T1000 (cell line): ENCODE measurements at regions not wholly inside any gene's neighbourhood (a gene's known extent, or its start where the extent isn't known, plus 50 kb on each side); places are given as distances from the start of the nearest gene placed in this dataset.

Experiments
- DNase-seq: peaks from one replicate; lab custom pipeline; 2025; ENCODE audit warnings: mixed read lengths; lab: John Stamatoyannopoulos, UW

DNA sequence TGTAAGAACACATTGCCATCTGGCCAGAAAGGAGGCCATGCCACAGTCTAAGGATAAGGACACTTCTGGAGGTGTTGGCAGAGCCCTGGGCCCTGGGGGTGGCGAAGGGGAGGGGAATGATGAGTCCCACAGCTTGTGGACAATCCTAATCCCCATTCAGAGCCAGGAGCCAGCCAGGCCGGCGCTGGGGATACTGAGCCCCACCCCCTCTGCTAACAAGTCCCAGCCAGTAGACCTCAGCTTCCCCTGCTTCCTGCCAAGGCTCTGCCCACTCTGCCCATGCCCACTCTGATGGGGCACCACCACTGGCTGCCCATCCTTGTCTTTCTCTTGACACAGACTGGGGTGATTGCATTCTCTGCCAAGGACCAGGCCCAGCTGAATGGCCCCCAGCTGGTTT is 71.9 kb downstream of the NAV1 start:
- DNase-seq: no peak

DNA sequence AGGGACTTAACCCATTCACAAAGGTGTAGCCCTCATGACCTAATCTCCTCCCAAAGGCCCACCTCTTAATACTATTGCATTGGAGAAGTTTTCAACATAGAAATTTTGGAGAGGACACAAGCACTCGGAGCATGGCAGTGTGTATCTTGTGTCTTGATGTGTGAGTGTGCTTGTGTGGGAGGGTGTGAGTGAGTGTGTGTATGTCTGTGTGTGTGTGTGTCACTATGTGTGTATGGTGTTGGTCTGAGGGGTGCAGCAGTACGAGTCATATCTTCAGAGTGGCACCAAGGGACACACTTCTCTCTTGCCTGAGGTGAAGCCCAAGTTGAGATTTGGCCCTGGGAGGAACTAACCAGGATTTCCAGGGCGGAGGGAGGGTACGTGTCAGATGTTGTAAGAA is 73.7 kb downstream of the NAV1 start:
- DNase-seq: no peak

DNA sequence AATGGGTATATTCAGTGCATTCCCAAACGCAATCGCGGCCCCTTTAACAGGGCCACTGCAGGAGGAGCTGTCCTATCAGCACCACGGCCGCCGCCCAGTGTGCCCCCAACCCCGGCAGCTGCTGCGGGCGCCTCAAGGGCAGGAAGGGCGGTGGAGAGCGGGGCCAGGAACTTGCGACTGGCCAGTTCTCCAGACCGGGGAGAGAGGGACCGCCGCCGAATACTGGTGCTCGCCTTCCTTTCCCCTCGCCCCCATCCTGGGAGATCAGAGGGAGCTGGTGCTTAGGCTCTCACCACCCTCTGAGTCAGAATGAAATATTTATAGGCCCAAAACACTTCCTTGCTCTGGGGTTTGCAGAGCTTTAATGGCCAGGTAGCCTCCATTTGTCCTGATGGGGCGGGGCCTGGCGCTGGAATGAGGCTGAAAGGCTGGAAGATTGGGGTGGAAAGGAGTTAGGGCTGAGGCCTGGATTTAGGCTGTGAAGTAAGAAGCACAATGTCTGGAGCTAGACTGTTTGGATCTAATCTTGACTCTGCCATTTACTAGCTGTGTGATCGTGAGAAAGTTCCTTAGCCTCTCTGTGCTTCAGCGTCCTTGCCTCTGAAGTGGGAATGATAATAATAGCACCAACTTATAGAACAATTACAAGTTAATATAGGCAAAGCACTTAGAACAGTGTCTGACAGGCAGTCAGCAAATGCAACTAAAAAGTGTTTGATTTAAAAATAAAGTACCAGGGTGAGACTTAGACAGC is 75.5 kb downstream of the NAV1 start:
- DNase-seq: no peak

- DNase-seq: no peak
Measured at GRCh38 chr1:201617157-201617556, 78.2 kb downstream of the NAV1 start.

DNA sequence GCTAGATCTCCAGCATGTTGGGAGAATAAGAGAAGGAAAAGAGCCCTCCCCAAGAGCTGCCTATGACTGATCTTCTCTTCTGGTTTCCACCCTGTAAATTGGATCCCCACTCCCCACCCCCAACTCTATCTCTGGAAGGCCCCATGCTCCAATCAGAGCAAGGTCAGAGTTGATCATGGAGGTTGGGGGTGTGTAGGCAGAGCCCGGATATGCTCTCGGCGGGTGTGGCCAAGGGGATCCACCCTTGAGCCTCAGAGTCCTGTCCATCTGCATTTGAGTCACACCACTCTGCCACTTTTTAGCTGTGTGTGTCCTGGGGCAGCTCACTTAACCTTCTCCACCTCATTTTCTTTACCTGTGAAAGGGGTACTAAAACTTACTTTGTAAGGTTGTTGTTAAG is 79.5 kb downstream of the NAV1 start:
- DNase-seq: no peak

DNA sequence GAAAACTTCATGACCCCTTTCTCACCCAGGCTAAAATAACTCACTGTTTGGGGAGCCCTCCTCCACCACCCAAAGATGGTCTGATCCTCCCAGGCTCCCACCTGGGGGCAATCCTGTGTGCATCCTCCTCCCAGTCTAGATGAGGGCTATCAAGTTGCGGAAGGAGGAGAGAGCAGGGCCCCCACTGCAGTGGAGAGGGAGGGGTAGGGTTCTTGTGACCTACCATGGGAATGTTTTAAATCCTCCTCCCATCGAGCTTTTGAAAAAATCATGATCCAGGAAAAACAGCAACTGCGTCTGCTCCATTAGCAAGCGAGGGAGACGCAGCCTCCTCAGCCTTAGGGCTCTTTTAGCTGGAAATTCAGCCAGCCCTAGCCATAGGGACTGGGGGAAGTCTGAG is 80.0 kb downstream of the NAV1 start:
- DNase-seq: no peak

DNA sequence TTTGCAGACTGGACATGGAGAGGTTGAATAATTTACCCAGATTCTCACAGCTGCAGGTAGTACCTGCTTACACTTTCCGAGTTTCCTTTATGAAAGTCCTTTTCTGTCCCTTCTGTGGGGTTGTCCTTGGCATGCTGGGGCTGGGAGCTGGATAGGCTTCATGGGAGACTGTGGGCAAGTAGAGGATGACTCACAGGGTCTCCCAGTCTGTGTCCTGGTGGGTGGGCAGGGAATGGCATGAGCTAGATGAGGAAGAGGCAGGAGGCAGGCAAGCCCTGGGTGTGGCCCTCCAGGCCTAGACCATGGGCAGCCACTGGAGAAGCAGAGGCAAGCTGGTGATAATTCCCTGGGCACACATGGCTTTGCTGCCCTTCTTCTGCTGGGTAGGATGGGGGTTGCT is 80.6 kb downstream of the NAV1 start:
- no peak for DNase-seq

DNA sequence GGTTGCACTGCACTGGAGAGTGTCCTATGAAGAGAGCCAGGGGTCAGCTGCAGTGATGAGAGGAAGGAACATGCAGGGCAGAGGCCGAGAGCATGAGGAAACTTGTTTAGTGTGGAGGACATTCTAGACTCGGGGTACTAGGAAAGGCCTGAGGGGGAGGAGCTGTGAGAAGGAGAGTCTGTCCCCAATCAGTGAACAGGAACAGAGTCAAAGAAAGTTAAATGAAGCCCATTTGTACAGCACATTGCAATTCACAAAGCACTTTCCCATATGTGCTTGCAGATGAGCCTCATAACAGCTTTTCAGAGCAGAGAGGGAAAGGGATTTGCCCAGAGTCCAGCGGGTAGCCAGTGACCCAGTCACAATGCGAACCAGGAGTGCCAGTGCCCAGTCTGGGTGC is 83.4 kb downstream of the NAV1 start:
- no peak for DNase-seq

- no peak for DNase-seq
Measured at GRCh38 chr1:201622824-201623223, 83.9 kb downstream of the NAV1 start.

DNA sequence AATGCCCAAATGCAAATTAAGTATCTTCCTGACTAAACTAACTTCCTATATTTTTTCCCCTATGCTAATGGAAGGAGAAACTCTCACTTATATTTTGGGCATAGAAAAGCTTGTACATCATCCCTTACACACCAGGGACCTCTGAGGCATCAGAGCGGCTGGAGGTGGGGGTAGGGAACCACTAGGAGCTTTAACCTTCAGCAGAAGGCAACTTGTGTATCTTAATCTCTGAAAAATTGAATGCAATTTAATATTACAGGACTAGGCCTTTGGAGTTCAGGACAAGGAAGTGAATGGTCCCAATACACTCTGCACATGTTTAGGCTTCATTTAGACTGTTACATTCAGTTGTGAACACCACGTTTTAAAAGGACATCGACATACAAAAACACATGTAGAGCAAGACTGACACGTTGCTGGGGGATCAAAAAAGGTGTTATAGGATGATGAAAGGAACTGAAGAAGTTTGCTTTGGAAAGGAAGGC is 85.9 kb downstream of the NAV1 start:
- no peak for DNase-seq

DNA sequence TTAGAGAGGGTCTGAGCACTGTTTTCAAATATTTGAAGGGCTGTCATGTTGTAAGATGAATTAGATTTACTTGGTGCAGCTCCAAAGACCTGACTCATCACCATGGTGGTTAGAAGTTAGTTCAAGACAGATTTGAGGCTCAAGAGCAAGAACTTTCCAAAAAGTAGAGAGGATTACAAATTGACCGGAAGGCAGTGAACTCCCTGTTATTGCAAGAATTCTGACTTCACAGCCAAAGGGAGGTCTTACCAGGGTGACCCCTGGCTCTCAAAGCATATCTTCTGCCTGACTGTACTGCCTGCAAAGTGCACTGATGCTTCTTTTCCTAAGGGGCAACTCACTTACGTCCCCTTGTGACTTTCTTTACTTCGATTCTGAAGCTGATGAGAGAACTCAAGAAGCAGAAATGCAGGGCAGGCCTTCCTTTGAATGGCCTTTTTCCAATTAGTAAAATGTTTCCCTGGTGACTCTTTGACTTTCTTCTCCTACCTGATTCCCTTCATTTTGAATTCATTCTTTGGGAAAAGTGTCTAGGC is 86.4 kb downstream of the NAV1 start:
- peak; percentile 62 for DNase-seq

GRCh38 chr1:201625851-201626251 is 86.9 kb downstream of the NAV1 start:
- no peak for DNase-seq

DNA sequence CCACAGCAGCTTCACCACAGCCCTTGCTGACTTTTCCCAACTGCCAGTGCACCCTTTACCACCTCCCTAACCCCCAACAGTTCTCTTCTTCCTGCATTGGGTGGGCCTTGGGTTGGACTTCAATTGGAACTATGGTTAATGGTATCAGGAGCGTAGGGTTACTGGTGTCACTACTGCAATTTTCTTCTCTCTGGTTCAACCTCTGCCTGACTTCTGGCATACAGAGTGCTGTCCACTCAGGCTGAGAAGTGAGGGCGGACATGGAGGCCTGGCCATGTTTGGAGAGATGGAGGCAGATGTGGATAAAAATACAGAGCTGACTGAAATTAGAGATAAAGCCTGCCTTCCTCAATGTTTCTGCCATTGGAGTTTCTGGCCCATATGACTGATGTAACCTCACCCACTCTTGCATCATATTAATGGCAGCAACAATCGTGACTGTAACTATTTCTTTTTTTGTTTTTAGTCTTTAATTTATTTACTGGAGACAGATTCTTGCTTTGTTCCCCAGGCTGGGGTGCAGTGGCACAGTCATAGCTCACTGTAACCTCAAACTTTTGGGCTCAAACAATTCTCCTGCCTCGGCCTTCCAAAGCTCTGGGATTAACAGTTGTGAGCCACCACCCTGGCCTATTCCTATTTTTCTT is 87.8 kb downstream of the NAV1 start:
- DNase-seq: no peak

DNA sequence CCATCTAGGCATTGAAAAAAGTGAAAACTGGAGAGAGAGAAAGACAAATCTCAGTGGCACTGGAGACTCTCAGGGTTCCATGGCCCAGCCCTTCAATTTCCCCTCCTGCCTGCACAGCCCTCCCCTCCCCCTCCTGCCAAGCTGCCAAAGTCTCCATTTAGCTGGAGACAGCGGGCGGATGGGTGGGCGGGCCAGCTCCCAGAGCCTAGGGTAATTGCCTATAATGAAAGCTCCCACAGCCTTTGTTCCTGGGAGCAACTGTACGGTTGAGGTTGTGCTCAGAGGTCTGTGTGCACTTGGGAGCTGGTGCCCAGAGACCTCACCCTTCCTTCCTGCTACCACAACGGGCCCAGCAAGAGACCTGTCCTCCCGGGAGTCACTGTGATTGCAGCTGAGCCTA is 89.6 kb downstream of the NAV1 start:
- DNase-seq: no peak

DNA sequence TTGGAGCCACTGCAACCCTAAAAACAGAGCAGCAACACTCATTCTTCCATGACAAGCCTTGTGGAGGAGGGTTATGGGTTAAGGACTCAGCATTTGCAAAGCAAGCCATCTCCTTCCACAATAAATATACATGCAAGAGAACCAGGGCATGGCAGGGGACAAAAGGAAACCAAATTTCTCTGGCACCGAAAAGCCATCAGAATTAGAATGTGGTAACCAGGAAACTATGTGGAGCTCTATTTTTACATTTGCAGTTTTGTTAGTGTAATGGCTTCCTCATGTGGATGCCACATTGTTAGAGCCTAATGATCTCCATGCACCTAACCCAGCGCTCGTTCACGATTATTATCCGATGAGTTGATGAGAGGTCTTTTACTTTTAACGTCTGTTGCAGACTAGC is 91.7 kb downstream of the NAV1 start:
- no peak for DNase-seq

DNA sequence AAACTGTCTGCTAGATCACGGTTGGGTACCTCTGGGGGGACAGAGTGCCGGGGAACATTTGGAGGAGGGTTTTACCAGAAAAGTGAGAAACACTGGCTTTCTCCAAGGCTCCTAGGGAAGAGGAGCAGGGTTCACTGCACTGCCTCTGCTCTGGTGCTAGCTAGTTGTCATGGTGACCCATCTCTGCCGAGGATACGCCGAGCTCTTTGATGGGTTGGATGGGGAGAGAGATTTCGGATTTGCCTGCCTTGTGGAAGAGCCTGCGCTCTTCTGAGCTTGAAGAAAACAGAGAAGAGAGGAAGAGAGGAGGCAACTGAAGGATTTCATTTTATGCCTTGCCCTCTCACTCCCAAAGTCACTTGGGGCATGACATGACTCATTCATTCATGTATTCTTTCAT is 92.1 kb downstream of the NAV1 start:
- DNase-seq: no peak

- DNase-seq: no peak
Measured at GRCh38 chr1:201632364-201632952, 93.5 kb downstream of the NAV1 start.

- no peak for DNase-seq
Measured at GRCh38 chr1:201633297-201633696, 94.4 kb downstream of the NAV1 start.

DNA sequence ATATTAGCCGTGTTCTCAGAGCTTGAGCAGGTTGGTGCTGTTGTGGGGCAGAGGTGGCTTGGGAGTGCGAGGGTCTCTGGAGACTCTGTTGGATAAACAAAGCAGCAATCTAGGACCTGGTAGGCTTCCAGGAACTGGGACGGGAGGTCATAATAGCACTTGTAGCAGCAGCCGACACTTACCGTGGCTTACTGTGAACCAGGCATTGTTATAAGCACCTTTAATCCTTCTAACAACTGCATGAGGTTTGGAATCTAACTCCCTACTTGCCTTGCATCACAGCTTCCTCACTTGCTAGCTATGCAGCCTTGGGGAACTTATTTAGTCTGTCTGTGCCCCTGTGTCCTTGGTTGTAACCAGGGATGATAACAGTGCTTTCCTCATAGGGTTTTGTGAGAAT is 94.9 kb downstream of the NAV1 start:
- no peak for DNase-seq

DNA sequence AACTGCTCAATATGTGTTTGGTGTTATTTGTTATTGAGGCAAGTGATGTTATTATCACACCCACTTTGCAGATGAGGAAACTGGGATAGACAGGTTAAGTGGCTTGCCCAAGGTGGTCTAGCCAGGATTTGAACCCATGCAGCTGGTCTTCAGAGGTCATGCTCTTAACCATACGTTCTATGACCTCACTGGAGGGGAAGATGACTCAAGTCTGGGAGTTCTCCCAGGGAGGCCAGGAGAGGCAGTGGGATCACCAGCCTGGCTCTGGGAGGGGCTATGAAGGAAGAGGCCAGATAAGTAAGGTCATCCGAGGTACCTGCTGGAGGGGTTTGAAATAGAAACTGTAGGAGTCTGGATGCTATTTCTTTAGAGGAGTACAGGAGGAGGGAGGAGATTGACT is 95.3 kb downstream of the NAV1 start:
- DNase-seq: no peak

DNA sequence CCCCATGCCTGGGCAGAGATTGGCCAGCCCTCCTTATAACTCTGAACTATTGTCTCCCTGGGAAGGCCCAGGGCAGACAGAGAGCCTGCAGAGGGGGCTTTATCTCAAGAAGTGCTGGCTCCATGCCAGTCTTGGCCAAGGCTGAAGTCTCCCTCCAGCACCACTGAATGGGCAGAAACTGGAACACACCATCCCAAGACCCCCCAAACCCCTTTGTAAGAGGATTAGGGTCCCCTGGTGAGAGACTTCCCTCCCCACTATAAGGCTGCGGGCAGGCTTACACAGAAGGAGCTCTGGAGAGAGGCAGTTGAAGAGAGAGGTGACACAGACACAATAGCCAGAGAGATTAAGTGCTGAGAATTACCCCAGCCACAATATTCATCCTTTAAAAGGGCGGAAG is 97.2 kb downstream of the NAV1 start:
- no peak for DNase-seq

DNA sequence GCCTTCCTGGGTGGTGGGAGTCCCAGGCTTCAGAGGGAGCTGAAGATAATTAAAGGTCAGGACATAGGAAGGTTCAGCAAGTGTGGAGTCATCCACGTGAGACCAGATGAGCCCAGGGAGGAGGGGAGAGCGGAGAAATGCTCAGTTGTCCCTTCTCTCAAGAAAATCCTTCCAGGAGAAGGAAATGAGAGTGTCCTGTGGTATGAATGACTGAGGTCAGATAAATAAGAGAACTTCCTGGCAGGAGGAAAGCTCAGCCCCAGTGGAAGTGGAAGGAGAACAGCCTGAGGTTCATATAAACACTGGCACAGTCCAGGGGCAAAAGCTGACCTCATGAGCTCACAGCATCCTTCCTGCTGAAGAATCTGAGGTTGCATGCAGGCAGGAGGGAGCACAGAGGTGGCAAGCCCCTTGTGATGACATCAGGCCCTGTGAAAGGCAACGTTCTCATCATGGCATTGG is 97.6 kb downstream of the NAV1 start:
- peak; percentile 17 for DNase-seq
